ENCODE measurements at regions not wholly inside any gene's neighbourhood (a gene's known extent, or its start where the extent isn't known, plus 50 kb on each side); places are given as distances from the start of the nearest gene placed in this dataset.

- TF ChIP-seq, protein P1, sequence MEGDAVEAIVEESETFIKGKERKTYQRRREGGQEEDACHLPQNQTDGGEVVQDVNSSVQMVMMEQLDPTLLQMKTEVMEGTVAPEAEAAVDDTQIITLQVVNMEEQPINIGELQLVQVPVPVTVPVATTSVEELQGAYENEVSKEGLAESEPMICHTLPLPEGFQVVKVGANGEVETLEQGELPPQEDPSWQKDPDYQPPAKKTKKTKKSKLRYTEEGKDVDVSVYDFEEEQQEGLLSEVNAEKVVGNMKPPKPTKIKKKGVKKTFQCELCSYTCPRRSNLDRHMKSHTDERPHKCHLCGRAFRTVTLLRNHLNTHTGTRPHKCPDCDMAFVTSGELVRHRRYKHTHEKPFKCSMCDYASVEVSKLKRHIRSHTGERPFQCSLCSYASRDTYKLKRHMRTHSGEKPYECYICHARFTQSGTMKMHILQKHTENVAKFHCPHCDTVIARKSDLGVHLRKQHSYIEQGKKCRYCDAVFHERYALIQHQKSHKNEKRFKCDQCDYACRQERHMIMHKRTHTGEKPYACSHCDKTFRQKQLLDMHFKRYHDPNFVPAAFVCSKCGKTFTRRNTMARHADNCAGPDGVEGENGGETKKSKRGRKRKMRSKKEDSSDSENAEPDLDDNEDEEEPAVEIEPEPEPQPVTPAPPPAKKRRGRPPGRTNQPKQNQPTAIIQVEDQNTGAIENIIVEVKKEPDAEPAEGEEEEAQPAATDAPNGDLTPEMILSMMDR (IDR thresholded peaks at IDR 0.05; ENCODE audit: insufficient read depth, low read depth, low read length): no peak
- no peak for TF ChIP-seq EZH2 (IDR thresholded peaks at IDR 0.05; ENCODE audit: insufficient read depth, low read length)
These were observed 426.9 kb downstream of the NPIPA7 start for GRCh38 chr16:16805809-16806208.

Measured in astrocyte (in vitro differentiated cells and primary cell).